ENCODE measurements at regions not wholly inside any gene's neighbourhood (a gene's known extent, or its start where the extent isn't known, plus 50 kb on each side); places are given as distances from the start of the nearest gene placed in this dataset.

- peak; percentile 55 to 68 (median 66) for DNase-seq (ENCODE audit: low read depth in 4 of 4, low spot score in 3 of 4)
Observed at GRCh38 chr5:126339215-126339805, 83.9 kb upstream of the GRAMD2B start.

- DNase-seq (ENCODE audit: low read depth in 4 of 4, low spot score in 3 of 4), result no peak
Observed at GRCh38 chr5:126341906-126342630, 81.1 kb upstream of the GRAMD2B start.

DNA sequence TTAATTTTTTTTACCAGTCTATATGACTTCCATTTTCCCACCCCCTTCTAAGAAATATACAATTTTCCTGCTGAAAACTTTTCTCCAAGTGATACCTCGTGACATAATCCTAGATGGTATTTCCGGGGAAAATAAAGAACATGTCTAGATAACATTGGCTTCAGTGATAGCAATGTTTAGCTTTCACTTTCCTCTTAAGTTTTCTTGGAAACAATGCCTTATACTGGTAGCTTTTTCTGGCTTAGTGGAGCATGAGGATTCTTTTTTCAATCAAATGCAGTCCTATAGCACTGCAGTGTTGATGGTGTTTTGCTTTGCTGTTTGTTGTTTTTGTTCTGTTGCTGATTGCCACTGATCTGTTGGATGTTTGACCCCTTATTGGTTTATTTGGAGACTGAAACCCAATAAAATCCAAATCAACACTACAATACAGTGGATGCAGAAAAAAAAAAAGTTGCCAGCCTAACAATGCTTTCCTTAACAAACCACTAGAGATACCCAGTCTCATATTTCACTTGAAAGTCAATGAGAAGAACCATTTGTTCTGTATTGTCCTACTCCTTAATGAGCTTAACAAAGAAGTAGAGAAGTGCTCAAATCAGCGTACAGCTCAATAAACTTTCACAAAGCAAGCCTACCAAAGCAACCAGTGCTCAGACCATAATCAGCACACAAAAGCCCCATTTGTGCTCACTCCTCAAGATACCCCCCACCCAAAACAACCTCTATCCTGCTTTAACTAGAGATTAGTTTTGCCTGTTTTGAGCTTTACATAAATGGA lies 74.2 kb upstream of the GRAMD2B start:
- DNase-seq (ENCODE audit: low read depth in 4 of 4, low spot score in 3 of 4), result no peak

DNA sequence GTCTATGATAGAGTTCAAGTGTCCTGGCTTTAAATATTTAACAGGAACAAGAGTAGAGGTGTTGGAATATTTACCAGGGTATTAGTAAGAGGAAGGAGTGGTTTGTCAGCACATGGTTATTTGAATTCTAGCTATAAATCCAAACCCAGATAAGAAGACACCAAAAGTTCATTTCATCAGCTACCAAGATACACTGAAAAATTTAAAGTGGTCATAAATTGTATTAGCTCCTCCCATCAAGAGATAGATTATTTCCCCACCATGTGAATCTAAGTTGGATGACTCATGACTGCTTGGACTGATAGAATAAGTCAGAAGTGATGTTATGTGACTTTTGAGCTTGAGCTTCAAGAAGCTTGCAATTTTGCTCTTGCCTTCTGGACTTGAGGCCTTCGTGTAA lies 72.1 kb upstream of the GRAMD2B start:
- no peak for DNase-seq (ENCODE audit: low read depth in 4 of 4, low spot score in 3 of 4)

GRCh38 chr5:126354012-126354857 lies 69.0 kb upstream of the GRAMD2B start:
- DNase-seq (ENCODE audit: low read depth in 4 of 4, low spot score in 3 of 4), result no peak

DNA sequence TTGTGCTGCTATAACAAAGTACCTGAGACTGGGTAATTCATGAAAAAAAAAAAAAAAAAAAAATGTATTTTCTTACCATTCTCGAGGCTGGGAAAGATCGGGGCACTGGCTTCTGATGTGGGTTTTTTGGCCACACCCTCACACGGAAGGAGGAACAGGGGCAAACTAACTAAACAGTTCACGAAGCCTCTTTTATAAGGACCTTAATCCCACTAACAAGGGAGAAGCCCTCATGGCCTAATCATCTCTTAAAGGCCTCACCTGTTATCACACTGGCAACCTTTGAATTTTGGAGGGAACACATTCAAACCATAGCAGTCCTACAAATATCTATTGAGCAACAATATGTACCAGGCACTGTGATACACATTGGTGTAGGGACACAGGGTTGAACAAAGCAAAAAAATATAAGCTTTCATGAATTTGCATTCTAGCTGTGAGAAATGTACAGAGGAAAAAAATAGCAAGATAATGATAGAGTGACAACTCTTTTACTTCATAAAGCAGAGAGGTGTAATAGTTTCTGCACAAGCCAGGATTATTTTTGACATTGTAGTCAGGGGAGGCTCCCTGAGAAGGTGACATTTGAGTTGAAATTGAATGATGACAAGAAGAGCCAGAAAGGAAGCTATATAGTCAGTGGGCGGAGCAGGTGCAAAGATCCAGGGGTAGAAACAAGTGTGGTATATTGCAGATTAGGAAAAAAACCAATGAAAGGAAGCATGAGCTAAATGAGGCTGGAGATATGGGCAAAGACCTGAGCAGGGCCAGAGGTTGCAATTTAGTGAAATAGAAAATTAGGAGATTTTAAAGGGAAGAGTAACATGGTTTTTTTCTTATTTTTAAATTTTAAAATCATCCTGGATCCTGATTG lies 68.1 kb upstream of the GRAMD2B start:
- no peak for DNase-seq (ENCODE audit: low read depth in 4 of 4, low spot score in 3 of 4)

DNA sequence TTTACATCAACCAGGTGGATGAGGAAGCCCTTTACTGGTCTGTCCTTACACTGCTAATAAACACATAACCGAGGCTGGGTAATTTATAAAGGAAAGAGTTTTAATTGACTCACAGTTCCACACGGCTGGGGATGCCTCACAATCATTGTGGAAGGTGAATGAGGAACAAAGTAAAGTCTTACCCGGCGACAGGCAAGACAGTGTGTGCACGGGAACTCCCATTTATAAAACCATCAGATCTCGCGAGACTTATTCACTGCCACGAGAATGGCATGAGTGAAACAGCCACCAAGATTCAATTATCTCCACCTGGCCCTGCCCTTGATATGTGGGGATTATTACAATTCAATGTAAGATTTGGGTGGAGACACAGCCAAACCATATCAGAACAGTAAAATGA lies 67.3 kb upstream of the GRAMD2B start:
- no peak for DNase-seq (ENCODE audit: low read depth in 4 of 4, low spot score in 3 of 4)

DNA sequence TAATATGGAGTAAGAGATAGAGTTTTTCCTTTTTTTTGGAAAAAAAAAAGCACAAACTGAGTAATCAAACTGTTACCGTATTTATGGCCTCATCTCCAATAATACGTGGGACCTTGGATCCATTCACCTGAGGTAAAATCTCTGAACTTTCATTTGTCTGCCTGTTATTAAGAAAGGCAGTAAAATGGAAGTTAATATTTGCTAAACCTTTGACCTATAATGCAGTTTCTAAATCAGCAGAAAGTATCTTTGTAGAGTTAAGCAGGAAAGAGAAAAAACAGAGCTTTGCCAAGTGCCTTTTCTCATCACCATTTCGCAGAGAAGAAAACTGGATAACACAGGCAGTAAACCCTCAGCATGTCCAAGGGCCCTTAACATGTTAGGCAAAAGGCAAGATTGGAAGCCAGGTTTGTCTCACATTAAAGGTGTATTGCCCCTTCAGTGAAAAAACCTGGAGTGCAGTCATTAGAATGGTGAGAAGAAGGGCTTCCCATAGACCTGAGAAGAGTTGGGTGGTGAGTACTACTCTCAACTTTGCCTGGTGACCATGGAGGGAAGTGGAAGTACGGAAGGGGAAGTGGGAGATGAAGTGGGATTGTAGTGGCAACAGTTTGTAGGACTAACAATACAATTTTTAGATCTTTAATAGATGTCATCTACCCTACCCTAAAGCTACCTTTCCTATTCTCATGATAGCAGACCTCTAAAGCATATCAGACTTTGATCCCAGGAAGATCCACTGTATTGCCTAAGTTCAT lies 65.4 kb upstream of the GRAMD2B start:
- no peak for DNase-seq (ENCODE audit: low read depth in 4 of 4, low spot score in 3 of 4)

- no peak for DNase-seq (ENCODE audit: low read depth in 4 of 4, low spot score in 3 of 4)
Observed at GRCh38 chr5:126358525-126358924, 64.7 kb upstream of the GRAMD2B start.

- DNase-seq (ENCODE audit: low read depth in 4 of 4, low spot score in 3 of 4), result no peak
Observed at GRCh38 chr5:126359884-126360283, 63.3 kb upstream of the GRAMD2B start.

- no peak for DNase-seq (ENCODE audit: low read depth in 4 of 4, low spot score in 3 of 4)
Observed at GRCh38 chr5:126360467-126360866, 62.7 kb upstream of the GRAMD2B start.

- no peak for DNase-seq (ENCODE audit: low read depth in 4 of 4, low spot score in 3 of 4)
Observed at GRCh38 chr5:126363658-126364057, 59.6 kb upstream of the GRAMD2B start.

- DNase-seq (ENCODE audit: low read depth in 4 of 4, low spot score in 3 of 4), result no peak
Observed at GRCh38 chr5:126364206-126364902, 58.9 kb upstream of the GRAMD2B start.

DNA sequence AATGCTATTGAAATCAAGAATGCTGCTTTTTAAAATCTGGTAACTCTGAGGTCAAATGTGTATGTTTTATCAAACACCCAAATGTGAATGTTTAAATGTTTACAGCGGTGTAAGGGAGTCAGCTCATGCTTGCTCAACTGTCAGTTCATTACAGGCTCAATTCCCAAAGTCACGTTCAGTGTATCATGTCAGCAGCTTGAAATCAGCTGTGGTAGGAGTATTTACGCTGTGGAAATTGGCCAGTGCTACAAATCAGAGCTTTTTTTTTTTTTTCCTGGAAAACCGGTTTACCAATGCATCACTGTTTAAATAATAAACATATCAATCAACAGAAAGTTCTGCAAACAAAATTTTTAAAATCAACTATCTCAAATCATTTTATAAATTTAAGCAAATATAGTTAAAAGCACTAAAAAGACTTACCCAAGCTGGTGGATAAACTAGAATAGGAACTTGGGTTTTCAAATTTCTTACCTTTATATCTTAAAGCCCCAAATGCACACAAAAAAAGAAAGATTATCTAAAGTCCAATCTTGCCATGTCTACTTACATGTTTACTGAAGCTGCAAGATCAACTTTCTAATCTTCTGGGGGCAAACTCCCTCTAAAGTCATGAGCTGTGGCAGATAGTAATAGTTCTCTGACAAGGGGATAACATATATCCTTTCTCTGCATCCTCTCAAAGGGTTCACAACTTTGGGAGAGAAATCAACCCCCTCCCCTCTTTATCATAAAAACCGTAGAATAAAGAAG lies 57.6 kb upstream of the GRAMD2B start:
- no peak for DNase-seq (ENCODE audit: low read depth in 4 of 4, low spot score in 3 of 4)

DNA sequence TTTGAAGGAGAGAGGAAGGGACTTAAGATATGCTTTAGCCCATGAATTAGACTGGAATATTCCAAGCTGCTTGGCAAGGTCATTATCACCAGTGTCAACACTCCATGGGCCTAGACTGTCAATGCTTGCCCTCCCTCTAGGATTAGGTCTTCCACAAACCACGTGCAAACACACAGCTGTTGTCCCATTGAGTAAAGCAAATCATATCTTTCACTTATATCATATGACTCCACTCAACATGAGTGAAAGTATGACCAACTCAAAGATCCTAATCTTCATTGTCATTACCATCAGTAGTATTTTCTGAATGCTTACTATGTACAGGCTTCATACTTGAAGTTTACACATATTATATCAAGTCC lies 57.0 kb upstream of the GRAMD2B start:
- no peak for DNase-seq (ENCODE audit: low read depth in 4 of 4, low spot score in 3 of 4)

DNA sequence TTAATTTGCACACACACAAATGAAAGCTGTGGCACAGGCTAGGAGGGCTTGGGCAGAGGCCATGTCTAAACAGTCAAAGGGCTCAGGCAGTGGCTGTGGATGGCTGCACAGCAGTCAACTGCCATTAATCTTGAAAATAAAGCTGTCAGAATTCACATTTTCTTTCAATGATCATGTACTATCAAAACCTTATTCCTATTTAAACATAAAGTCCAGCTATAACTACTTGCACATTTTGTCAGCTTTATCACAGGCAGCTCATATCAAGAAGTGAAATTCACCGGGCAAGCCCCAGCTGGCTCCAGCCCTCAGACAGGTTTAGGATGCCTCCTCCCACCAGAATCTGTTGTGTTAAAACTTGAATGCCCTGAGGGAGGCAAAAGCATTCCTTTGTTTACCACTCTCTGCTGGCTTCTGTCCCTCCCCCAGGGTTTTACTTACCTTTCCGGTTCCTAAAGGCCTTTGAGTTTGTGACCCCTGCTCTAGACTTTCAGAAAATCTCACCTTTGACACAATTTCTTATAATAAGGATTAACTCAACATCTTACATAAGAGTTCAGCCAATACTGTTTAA lies 54.9 kb upstream of the GRAMD2B start:
- no peak for DNase-seq (ENCODE audit: low read depth in 4 of 4, low spot score in 3 of 4)

DNA sequence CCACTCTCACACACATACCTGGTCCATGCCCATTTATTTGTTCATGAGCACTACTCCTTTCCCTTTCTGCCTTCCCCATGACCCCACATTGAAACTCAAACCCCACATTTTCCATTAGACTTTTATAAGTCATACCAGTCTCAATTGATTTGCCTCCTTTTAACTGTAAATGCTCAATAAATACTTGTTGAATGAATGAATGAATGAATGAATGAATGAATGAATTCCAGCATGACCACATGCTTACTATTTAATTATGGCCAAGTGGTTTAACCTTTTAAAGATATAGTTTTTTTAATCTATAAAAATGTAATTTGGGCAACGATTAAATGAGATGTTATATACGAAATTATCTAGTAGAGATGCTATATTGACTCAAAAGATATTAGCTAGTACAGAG lies 54.1 kb upstream of the GRAMD2B start:
- no peak for DNase-seq (ENCODE audit: low read depth in 4 of 4, low spot score in 3 of 4)
